Esophagus squamous epithelium (tissue), 5 donors: ENCODE measurements at regions not wholly inside any gene's neighbourhood (a gene's known extent, or its start where the extent isn't known, plus 50 kb on each side); places are given as distances from the start of the nearest gene placed in this dataset.

Experiments used
- DNase-seq: peaks from one replicate; lab custom pipeline; 2025; lab: John Stamatoyannopoulos, UW
- H3K27ac ChIP-seq, 4 donors: fragments of 200-600 bp; sonication (generic); one replicate each; pipeline ENCODE4 v1.5.1; 2016 to 2019; ENCODE audit warnings: mild to moderate bottlenecking in 1 of 4
- H3K27me3 ChIP-seq, 4 donors: fragments of 200-600 bp; sonication (generic); 1 replicate in 3 of 4; 2 replicates in 1 of 4; pipeline versions ENCODE4 v1.5.1 to v1.6.0; 2017 to 2021; ENCODE audit warnings: antibody characterized with exemption in 1 of 4
- H3K36me3 ChIP-seq, 3 donors: fragments of 200-600 bp; sonication (generic); one replicate each; pipeline ENCODE4 v1.5.1; 2016 to 2019
- H3K4me1 ChIP-seq, 3 donors: fragments of 200-600 bp; sonication (generic); one replicate each; pipeline ENCODE4 v1.5.1; 2017 to 2019
- H3K4me3 ChIP-seq, 4 donors: fragments of 200-600 bp; sonication (generic); 1 replicate in 3 of 4; 2 replicates in 1 of 4; pipeline ENCODE4 v1.5.1; 2016 to 2019; ENCODE audit warnings: mild to moderate bottlenecking in 2 of 4, moderate library complexity in 1 of 4
- H3K9me3 ChIP-seq, 3 donors: fragments of 200-600 bp; sonication (generic); one replicate each; pipeline ENCODE4 v1.5.1; 2016 to 2019
- POLR2A ChIP-seq, 4 donors: fragments of 450-650 bp; IDR thresholded peaks; one replicate each; pipeline ENCODE4 v1.6.1; 2017; ENCODE audit warnings: antibody characterized with exemption in 4 of 4, mild to moderate bottlenecking in 4 of 4, moderate library complexity in 3 of 4
- WGBS, 2 donors: methylation state at CpG; one replicate each; pipeline ENCODE4 v1.1.5; 2018; 5-methylcytosine and 5-hydroxymethylcytosine counted together
- intact Hi-C: fragments of 100-400 bp; cut with DNase I; formaldehyde crosslinking; loops from one replicate; pipeline ENCODE4 v1.15.0; 2022
- TF ChIP-seq, protein P1 (sequence below), 6 experiments: fragments of 450-650 bp in 4 of 6; fragments of 200-600 bp in 2 of 6; sonication (generic) in 2 of 6; IDR thresholded peaks; one replicate each; pipeline ENCODE4 v1.5.1; 2016 to 2019; ENCODE audit warnings: antibody characterized with exemption in 6 of 6, mild to moderate bottlenecking in 4 of 6, moderate library complexity in 4 of 6
- donor health status: DM: yes; HTN: yes; CAD: no.

DNA sequence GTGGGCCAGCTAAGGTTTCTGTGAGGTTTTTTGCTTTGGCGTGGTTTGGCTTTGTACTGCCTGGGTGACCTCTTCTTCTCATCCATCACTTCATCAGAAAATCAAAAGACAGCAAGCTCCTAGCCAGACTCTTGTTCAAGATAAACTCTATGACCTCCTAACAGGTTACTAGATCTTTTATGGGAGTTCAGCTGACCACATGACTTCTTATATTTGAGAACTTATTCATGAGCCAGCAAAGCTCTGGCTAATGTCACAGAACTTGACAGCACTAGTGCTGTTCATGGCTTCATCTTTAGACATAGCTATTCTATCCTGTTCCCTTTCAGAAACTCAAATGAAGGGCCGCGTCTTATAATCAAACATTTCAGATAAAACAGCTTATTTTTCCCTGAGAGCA, 527.1 kb upstream of the GOLIM4 start:
- H3K4me3 ChIP-seq = no peak overlapping the region
- H3K9me3 ChIP-seq = no peaks in the 10 kb centered on the region
- H3K36me3 ChIP-seq = no peaks in the 10 kb centered on the region
- H3K4me1 ChIP-seq = no peaks in the 10 kb centered on the region
- TF ChIP-seq, protein P1, sequence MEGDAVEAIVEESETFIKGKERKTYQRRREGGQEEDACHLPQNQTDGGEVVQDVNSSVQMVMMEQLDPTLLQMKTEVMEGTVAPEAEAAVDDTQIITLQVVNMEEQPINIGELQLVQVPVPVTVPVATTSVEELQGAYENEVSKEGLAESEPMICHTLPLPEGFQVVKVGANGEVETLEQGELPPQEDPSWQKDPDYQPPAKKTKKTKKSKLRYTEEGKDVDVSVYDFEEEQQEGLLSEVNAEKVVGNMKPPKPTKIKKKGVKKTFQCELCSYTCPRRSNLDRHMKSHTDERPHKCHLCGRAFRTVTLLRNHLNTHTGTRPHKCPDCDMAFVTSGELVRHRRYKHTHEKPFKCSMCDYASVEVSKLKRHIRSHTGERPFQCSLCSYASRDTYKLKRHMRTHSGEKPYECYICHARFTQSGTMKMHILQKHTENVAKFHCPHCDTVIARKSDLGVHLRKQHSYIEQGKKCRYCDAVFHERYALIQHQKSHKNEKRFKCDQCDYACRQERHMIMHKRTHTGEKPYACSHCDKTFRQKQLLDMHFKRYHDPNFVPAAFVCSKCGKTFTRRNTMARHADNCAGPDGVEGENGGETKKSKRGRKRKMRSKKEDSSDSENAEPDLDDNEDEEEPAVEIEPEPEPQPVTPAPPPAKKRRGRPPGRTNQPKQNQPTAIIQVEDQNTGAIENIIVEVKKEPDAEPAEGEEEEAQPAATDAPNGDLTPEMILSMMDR (IDR thresholded peaks at IDR 0.05) = no peak
- TF ChIP-seq POLR2A (IDR thresholded peaks at IDR 0.05) = no peak
- intact Hi-C loops = no loop called here
- no peaks in the 10 kb centered on the region for H3K27me3 ChIP-seq
- WGBS, 2 donors = 89 to 90% methylated on average over 3 of the region's 3 CpGs
- DNase-seq = no peak
- H3K27ac ChIP-seq = no peak overlapping the region

DNA sequence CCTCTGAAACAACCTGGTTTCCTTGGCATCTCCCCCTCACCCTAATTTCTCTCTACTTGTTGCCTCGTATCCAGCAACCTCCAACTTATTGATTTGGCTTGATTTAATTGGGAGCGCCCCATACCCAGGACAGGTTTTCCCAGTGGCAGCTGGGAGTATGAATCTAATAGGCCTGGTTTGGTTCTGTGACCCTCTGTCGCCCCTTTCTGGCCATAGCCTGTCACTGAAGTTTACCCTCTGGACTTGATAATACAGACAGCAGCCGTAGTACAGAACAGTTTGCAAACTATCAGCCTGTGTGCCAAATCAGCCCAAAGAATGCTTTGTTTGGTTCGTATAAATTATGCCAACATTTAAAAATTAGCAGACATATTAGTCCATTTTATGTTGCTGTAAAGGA, 525.1 kb upstream of the GOLIM4 start:
- no peak for TF ChIP-seq POLR2A (IDR thresholded peaks at IDR 0.05)
- TF ChIP-seq, protein P1 (IDR thresholded peaks at IDR 0.05) = no peak
- intact Hi-C loops = no loop called here
- Histone ChIP-seq H3K27ac (no peak overlapping the region), H3K9me3 (no peaks in the 10 kb centered on the region), H3K4me3 (no peak overlapping the region), H3K27me3 (no peaks in the 10 kb centered on the region), H3K36me3 (no peaks in the 10 kb centered on the region), H3K4me1 (no peaks in the 10 kb centered on the region)
- WGBS, 2 donors = 51 to 61% methylated on average over 5 of the region's 5 CpGs
- no peak for DNase-seq

DNA sequence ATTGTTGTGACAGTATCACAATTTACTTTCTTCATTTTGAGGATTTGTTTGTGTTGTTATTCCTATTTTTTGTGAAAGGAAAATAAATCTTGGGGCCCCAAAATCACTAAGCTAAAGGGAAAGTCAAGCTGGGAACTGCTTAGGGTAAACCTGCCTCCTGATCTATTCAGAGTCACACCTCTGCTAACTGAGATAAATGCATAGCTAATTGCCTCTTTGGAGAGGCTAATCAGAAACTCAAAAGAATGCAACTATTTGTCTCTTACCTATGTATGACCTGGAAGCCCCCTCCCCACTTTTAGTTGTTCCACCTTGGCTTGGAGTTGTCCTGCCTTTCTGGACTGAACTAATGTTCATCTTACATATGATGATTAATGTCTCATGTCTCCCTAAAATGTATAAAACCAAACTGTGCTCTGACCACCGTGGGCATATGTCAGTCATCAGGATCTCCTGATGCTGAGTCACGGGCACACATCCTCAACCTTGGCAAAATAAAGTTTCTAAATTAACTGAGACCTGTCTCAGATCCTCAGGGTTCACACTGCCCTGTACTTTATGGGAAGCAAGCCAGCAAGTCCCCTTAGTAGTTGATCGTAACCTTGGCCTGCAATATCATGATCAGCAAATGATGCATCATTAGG, 523.2 kb upstream of the GOLIM4 start:
- Histone ChIP-seq H3K4me1 (no peaks in the 10 kb centered on the region), H3K4me3 (no peak overlapping the region), H3K9me3 (no peaks in the 10 kb centered on the region), H3K27me3 (no peaks in the 10 kb centered on the region), H3K36me3 (no peaks in the 10 kb centered on the region), H3K27ac (no peak overlapping the region)
- DNase-seq = no peak
- intact Hi-C loops = no loop called here
- 69 to 77% methylated on average over 3 of the region's 3 CpGs for WGBS, 2 donors
- TF ChIP-seq POLR2A (IDR thresholded peaks at IDR 0.05) = no peak
- TF ChIP-seq, protein P1 (IDR thresholded peaks at IDR 0.05) = no peak

DNA sequence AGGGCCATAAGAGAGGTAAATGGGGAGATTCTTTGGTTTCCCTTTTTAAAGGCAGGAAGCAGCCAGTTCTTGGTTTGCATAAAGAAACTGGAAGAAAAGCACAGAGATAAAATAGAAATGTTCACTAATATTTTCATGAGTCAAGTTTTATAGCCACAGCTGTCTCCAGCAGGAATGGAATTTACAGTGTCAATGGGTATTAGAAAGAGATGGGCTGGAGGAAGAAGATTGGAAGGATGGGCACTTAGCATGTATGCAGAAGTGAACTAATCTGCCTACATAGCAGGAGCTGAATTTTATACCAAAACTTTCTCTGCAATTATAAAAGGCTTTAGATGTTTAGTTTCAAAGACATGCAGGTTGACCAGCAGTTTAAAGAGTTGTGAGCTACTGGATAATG, 521.9 kb upstream of the GOLIM4 start:
- Histone ChIP-seq H3K4me3 (no peak overlapping the region), H3K27ac (no peak overlapping the region), H3K4me1 (no peaks in the 10 kb centered on the region), H3K27me3 (no peaks in the 10 kb centered on the region), H3K36me3 (no peaks in the 10 kb centered on the region), H3K9me3 (no peaks in the 10 kb centered on the region)
- intact Hi-C loops = no loop called here
- no peak for DNase-seq
- TF ChIP-seq POLR2A (IDR thresholded peaks at IDR 0.05) = no peak
- TF ChIP-seq, protein P1 (IDR thresholded peaks at IDR 0.05) = no peak

DNA sequence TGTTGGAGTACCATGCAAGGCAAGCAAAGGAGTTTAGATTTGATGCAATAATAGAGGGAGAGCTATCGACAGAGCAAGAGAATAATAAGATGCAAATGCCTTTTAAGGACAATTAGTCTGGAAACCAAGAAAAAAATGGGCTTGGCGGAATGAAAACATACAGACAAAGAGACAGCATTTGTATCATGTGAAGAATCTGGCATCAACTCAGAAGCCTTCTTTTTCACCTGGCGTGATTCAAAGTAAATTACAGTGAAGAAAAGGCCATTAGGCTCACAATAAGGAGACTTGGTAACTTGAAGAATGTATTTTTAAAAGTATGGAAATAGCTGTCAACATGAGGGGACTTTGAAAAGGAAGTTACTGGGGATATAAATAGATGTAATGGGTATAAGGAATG, 521.2 kb upstream of the GOLIM4 start:
- no peak overlapping the region for H3K4me3 ChIP-seq
- TF ChIP-seq, protein P1 (IDR thresholded peaks at IDR 0.05) = no peak
- no peak for TF ChIP-seq POLR2A (IDR thresholded peaks at IDR 0.05)
- H3K9me3 ChIP-seq = no peaks in the 10 kb centered on the region
- 54 to 67% methylated on average over 3 of the region's 3 CpGs for WGBS, 2 donors
- intact Hi-C loops = no loop called here
- no peak for DNase-seq
- no peaks in the 10 kb centered on the region for H3K4me1 ChIP-seq
- H3K36me3 ChIP-seq = no peaks in the 10 kb centered on the region
- H3K27me3 ChIP-seq = no peaks in the 10 kb centered on the region
- no peak overlapping the region for H3K27ac ChIP-seq
